ENCODE measurements at regions not wholly inside any gene's neighbourhood (a gene's known extent, or its start where the extent isn't known, plus 50 kb on each side); places are given as distances from the start of the nearest gene placed in this dataset.
"Not testable (repeated sequence)": the region's sequence is repeated elsewhere in the genome, so short reads cannot be mapped to it uniquely, and the experiment has no call there.

DNA sequence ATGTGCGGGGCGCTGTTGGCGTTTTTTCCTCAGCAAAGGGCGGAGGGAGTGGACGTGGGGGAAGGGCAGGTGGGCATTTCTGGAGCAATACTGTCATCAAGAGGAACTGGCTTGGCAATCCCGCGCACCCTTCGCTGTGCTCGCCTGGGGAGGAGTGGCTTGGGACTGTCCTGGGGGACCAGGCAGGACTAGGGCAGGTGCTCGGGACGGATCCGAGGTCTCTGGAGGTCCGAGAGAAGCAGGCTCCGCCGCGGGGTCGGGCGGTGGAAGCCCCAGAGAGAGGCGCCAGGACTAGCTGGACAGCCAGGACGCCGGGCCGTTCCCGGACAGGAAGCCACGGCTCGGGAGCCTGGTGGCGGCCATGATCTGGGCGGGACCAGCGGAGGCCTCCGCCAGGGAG, 282.5 kb upstream of the AGTR2 start:
- not testable (repeated sequence) for TF ChIP-seq POLR2A (IDR thresholded peaks at IDR 0.05; ENCODE audit: low read depth, low read length); TAF1 (IDR thresholded peaks at IDR 0.05; ENCODE audit: low read depth, low read length); POLR2AphosphoS5 (IDR thresholded peaks at IDR 0.05; ENCODE audit: low read depth, low read length); SPI1 (IDR thresholded peaks at IDR 0.05; ENCODE audit: low read depth, low read length); PAX5 (IDR thresholded peaks at IDR 0.05; ENCODE audit: insufficient read depth, low read length, severe bottlenecking)

All from GM12891 (cell line).